ENCODE measurements at regions not wholly inside any gene's neighbourhood (a gene's known extent, or its start where the extent isn't known, plus 50 kb on each side); places are given as distances from the start of the nearest gene placed in this dataset.

DNA sequence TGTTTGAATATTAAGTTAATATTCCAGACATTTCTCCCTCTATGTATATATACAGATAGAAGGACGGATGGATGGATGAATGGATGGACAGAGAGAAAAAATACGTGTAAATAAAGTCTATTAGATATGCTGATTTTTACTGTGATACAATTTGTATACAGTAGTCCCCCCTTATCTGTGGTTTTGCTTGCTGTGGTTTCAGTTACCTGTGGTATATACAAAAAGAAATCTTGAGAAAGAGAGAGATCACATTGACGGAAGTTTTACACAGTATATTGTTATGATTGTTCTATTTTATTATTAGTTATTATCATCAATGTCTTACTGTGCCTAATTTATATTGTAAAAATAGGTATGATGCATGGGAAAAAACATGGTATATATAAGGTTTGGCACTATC is 290.2 kb downstream of the UTRN start:
- BruUV-seq (replicated peaks) = no TSS peak

DNA sequence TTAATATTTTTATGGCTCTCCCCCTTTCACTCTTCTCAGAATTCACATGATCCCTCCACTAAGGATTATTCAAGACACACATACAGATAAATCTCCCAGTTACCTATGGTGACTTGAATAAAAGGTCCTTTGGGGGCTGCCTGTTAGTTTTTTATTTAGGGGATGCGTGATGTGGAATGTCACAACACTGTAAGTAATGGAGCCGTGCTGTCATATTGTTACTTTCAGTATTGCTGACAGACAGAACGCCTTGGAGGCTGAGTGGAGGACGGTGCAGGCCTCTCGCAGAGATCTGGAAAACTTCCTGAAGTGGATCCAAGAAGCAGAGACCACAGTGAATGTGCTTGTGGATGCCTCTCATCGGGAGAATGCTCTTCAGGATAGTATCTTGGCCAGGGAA is 291.7 kb downstream of the UTRN start:
- Mint-ChIP-seq H3K9me3 (ENCODE audit: low read depth, unreplicated experiment) (no peaks in the 10 kb centered on the region), H3K4me3 (ENCODE audit: low read depth, unreplicated experiment) (no peak overlapping the region), H3K27ac (ENCODE audit: unreplicated experiment) (no peak overlapping the region), H3K4me1 (ENCODE audit: low read depth, unreplicated experiment) (no peaks in the 10 kb centered on the region), H3K27me3 (ENCODE audit: unreplicated experiment) (no peaks in the 10 kb centered on the region), H3K36me3 (ENCODE audit: insufficient read depth, unreplicated experiment) (peaks cover 5% of the 10 kb centered on the region)
- BruUV-seq (replicated peaks) = no TSS peak
- TF ChIP-seq, protein P1, sequence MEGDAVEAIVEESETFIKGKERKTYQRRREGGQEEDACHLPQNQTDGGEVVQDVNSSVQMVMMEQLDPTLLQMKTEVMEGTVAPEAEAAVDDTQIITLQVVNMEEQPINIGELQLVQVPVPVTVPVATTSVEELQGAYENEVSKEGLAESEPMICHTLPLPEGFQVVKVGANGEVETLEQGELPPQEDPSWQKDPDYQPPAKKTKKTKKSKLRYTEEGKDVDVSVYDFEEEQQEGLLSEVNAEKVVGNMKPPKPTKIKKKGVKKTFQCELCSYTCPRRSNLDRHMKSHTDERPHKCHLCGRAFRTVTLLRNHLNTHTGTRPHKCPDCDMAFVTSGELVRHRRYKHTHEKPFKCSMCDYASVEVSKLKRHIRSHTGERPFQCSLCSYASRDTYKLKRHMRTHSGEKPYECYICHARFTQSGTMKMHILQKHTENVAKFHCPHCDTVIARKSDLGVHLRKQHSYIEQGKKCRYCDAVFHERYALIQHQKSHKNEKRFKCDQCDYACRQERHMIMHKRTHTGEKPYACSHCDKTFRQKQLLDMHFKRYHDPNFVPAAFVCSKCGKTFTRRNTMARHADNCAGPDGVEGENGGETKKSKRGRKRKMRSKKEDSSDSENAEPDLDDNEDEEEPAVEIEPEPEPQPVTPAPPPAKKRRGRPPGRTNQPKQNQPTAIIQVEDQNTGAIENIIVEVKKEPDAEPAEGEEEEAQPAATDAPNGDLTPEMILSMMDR (IDR thresholded peaks at IDR 0.05; ENCODE audit: unreplicated experiment) = no peak
- CTCF ChIA-PET = no interaction called here
- no peak for DNase-seq
- intact Hi-C loops (cut with micrococcal nuclease; ENCODE audit: unreplicated experiment) = no loop called here

More for the DNA sequence above, 290.2 kb downstream of the UTRN start:
- H3K4me1 Mint-ChIP-seq (ENCODE audit: low read depth, unreplicated experiment) = no peaks in the 10 kb centered on the region
- TF ChIP-seq, protein P1 (IDR thresholded peaks at IDR 0.05; ENCODE audit: unreplicated experiment) = no peak
- CTCF ChIA-PET = no interaction called here
- H3K36me3 Mint-ChIP-seq (ENCODE audit: insufficient read depth, unreplicated experiment) = peaks cover 5% of the 10 kb centered on the region
- H3K27me3 Mint-ChIP-seq (ENCODE audit: unreplicated experiment) = no peaks in the 10 kb centered on the region
- no peak overlapping the region for H3K4me3 Mint-ChIP-seq (ENCODE audit: low read depth, unreplicated experiment)
- H3K9me3 Mint-ChIP-seq (ENCODE audit: low read depth, unreplicated experiment) = no peaks in the 10 kb centered on the region
- intact Hi-C loops (cut with micrococcal nuclease; ENCODE audit: unreplicated experiment) = no loop called here
- H3K27ac Mint-ChIP-seq (ENCODE audit: unreplicated experiment) = no peak overlapping the region
- DNase-seq = no peak

DNA sequence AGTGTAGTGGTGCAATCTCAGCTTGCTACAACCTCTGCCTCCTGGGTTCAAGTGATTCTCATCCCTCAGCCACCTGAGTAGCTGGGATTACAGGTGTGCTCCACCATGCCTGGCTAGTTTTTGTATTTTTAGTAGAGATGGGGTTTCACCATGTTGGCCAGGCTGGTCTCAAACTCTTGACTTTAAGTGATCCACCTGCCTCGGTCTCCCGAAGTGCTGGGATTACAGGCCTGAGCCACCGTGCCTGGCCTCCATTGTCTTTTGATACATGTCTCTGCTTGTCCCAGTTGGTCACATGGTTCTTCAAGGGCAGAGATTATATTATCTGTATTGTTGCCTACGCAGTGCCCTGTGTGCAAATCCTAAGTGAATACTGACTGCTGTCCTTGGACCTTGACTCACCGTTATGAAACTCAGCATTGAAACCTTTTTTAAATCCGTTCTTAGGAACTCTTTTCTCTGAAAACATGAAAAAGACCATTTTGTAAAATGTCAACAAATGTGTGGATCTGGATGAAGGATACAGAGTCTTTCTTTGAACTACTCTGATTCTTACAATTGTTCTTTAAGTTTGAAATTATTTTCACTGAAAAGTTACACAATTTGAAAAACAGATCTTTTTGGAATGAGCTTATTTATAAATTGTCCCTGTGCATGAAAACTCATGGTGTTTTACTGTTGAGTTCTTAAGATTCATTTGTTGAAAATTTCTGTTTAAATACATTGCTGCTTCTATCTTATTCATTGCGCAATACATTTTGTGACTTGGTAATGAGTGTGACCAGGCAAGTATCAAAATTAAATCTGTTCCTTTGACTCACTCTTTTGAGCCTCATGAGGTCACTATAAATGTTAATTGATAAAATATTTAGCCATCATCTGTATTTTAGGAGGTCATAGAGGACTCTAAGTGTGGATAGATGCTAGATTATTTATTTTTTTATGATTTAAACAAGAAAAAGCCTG is 293.5 kb downstream of the UTRN start:
- no peak overlapping the region for H3K4me3 Mint-ChIP-seq (ENCODE audit: low read depth, unreplicated experiment)
- intact Hi-C loops (cut with micrococcal nuclease; ENCODE audit: unreplicated experiment) = no loop called here
- H3K4me1 Mint-ChIP-seq (ENCODE audit: low read depth, unreplicated experiment) = no peaks in the 10 kb centered on the region
- no peaks in the 10 kb centered on the region for H3K9me3 Mint-ChIP-seq (ENCODE audit: low read depth, unreplicated experiment)
- peaks cover 5% of the 10 kb centered on the region for H3K36me3 Mint-ChIP-seq (ENCODE audit: insufficient read depth, unreplicated experiment)
- TF ChIP-seq, protein P1 (IDR thresholded peaks at IDR 0.05; ENCODE audit: unreplicated experiment) = no peak
- DNase-seq = no peak
- CTCF ChIA-PET = no interaction called here
- no peaks in the 10 kb centered on the region for H3K27me3 Mint-ChIP-seq (ENCODE audit: unreplicated experiment)
- no TSS peak for BruUV-seq (replicated peaks)
- H3K27ac Mint-ChIP-seq (ENCODE audit: unreplicated experiment) = no peak overlapping the region

DNA sequence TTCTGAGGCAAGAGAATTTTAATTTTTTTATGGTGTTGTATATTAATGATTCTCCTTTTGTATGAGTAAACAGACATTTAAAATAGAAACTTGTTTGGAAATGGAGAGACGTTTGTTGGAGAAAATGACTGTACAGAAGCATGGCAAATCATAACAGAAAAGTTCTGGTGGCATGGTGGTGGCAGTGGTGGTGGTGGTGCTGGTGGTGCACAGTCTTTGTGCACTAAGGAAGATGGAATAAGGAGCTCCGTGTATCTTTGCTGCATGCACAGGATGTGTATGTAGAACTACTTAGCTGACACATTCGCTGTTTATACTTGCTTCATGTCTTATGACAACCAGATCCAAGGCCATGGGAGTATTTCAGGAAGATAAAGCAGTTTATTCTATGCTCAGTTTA is 294.9 kb downstream of the UTRN start:
- CTCF ChIA-PET = no interaction called here
- intact Hi-C loops (cut with micrococcal nuclease; ENCODE audit: unreplicated experiment) = loop anchor here (10.0 kb wide), 1 partner anchor 195 kb away; no protein-coding TSS in a partner anchor

More for the DNA sequence above, 294.9 kb downstream of the UTRN start:
- TF ChIP-seq, protein P1 (IDR thresholded peaks at IDR 0.05; ENCODE audit: unreplicated experiment) = no peak
- no peaks in the 10 kb centered on the region for H3K9me3 Mint-ChIP-seq (ENCODE audit: low read depth, unreplicated experiment)
- H3K36me3 Mint-ChIP-seq (ENCODE audit: insufficient read depth, unreplicated experiment) = peaks cover 5% of the 10 kb centered on the region
- no peak for DNase-seq
- H3K27ac Mint-ChIP-seq (ENCODE audit: unreplicated experiment) = no peak overlapping the region
- H3K4me1 Mint-ChIP-seq (ENCODE audit: low read depth, unreplicated experiment) = no peaks in the 10 kb centered on the region
- no peaks in the 10 kb centered on the region for H3K27me3 Mint-ChIP-seq (ENCODE audit: unreplicated experiment)
- no peak overlapping the region for H3K4me3 Mint-ChIP-seq (ENCODE audit: low read depth, unreplicated experiment)
- no TSS peak for BruUV-seq (replicated peaks)
